ENCODE measurements at regions not wholly inside any gene's neighbourhood (a gene's known extent, or its start where the extent isn't known, plus 50 kb on each side); places are given as distances from the start of the nearest gene placed in this dataset.

DNA sequence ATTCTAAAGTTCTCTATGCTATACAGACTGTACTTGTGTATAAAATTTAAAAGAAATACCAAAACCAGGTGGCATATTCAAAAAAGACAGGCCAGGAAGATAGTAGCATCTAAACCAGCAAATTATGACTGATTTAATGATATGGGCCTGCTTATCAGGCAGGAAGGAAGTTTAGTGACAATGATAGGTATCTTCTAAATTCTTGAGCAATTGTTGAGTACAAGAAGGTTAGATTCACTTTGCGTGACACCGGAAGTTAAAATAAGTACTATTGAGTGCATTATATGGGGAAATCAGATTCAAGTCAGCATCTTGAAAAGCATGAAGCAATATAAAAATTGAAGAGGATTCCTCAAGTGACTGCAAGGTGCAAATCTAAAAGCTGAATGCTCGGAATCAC is 186.8 kb upstream of the RGS18 start (continued):
- no peak for TF ChIP-seq ARID1B (IDR thresholded peaks at IDR 0.05)
- no peak for TF ChIP-seq SP2 (IDR thresholded peaks at IDR 0.05; ENCODE audit: extremely low read depth, low read depth, low read length, poor library complexity, severe bottlenecking)
- no peak for TF ChIP-seq MAFK (IDR thresholded peaks at IDR 0.05; ENCODE audit: low read length)
- TF ChIP-seq ZNF134 (CRISPR knock-in tag; conservative IDR thresholded peaks at IDR 0.05), result no peak

- intact Hi-C loops (cut with micrococcal nuclease) (no loop called here), in situ Hi-C loops (cut with MboI) (no loop called here)
- Histone ChIP-seq H3K4me2 (ENCODE audit: insufficient read depth, low read length) (no peak overlapping the region), H3K4me1 (replicated peaks in 1 of 2; ENCODE audit: control insufficient read depth in 2 of 2, insufficient read depth in 2 of 2, low read length in 2 of 2) (no peaks in the 10 kb centered on the region), H3K27ac (ENCODE audit: extremely low read depth, low read depth, low read length) (no peak overlapping the region), H3K79me2 (ENCODE audit: control insufficient read depth, insufficient read depth, low read length) (no peaks in the 10 kb centered on the region), H3K9me3 (replicated peaks; ENCODE audit: control insufficient read depth, insufficient read depth, low read depth, low read length) (no peaks in the 10 kb centered on the region; the same call in 1 of the 2 replicates), H3K9ac (ENCODE audit: insufficient read depth in 1 of 2, low read depth in 2 of 2, low read length in 2 of 2) (no peak overlapping the region), H4K20me1 (replicated peaks; ENCODE audit: control insufficient read depth, insufficient read depth, low read length) (no peaks in the 10 kb centered on the region), H2AFZ (ENCODE audit: low read depth, low read length) (no peak overlapping the region), H3K4me3 (no peak overlapping the region), H3K27me3 (ENCODE audit: control insufficient read depth in 2 of 2, insufficient read depth in 2 of 2, low read length in 2 of 2) (no peaks in the 10 kb centered on the region), H3K9me1 (ENCODE audit: control insufficient read depth, insufficient read depth, low read length) (no peaks in the 10 kb centered on the region), H3K36me3 (ENCODE audit: control insufficient read depth, insufficient read depth, low read length) (no peaks in the 10 kb centered on the region)
- BruUV-seq (replicated peaks), result no TSS peak
- no peak for DNase-seq (ENCODE audit: extremely low read depth in 1 of 4, low spot score in 3 of 4)
- ATAC-seq, result no peak
- TF ChIP-seq ZFP36 (IDR thresholded peaks at IDR 0.05; ENCODE audit: low read depth, low read length, partially characterized antibody) (peak; percentile 41), ZC3H11A (IDR thresholded peaks at IDR 0.05; ENCODE audit: low read depth, low read length) (no peak)
- ChIA-PET CTCF (ENCODE audit: low intra/inter-chr PET ratio) (no interaction called here), POLR2A (no interaction called here)
- WGBS (ENCODE audit: insufficient coverage, low coverage, missing lambda C conversion rate), result 11% methylated on average over 2 of the region's 2 CpGs
- no peak for FAIRE-seq
Measured at GRCh38 chr1:191974004-191974403, 184.3 kb upstream of the RGS18 start.
